ENCODE measurements at regions not wholly inside any gene's neighbourhood (a gene's known extent, or its start where the extent isn't known, plus 50 kb on each side); places are given as distances from the start of the nearest gene placed in this dataset.

DNA sequence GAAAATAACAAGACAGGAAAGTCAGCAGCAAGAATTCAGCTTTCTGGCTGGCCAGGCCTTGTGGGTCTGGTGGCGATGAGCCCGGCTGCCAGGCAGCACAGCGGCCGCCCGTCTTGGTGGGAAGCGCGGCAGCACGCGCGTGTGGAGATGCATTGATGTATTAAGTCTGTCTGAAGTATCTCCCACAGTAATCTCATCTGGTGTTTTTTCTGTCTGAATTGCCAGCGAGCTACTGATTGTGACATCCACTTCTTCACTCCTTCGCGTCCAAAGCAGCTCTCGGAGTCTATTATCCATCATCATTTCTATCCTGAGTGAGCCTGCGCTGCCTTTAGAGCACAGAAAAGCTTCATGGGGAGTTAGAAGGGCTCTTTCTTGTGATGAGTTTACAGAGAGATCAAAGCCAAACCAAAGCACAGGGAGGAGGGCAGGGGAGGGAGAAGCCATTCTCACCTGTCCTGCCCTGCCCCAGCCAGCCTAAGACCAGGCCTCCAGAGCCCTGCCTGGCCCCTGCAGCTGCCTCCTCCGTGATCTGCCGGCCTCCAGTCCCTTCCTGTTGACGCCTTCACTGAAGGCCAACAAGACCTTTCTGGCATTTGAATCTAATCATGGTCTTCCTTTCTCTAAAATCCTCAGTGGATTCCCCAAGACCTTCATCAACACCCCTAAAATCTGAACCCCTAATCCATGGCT is 1419.0 kb downstream of the TBC1D22A start (continued):
- TF ChIP-seq, protein P1, sequence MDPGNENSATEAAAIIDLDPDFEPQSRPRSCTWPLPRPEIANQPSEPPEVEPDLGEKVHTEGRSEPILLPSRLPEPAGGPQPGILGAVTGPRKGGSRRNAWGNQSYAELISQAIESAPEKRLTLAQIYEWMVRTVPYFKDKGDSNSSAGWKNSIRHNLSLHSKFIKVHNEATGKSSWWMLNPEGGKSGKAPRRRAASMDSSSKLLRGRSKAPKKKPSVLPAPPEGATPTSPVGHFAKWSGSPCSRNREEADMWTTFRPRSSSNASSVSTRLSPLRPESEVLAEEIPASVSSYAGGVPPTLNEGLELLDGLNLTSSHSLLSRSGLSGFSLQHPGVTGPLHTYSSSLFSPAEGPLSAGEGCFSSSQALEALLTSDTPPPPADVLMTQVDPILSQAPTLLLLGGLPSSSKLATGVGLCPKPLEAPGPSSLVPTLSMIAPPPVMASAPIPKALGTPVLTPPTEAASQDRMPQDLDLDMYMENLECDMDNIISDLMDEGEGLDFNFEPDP (CRISPR knock-in tag; conservative IDR thresholded peaks at IDR 0.05): no peak

DNA sequence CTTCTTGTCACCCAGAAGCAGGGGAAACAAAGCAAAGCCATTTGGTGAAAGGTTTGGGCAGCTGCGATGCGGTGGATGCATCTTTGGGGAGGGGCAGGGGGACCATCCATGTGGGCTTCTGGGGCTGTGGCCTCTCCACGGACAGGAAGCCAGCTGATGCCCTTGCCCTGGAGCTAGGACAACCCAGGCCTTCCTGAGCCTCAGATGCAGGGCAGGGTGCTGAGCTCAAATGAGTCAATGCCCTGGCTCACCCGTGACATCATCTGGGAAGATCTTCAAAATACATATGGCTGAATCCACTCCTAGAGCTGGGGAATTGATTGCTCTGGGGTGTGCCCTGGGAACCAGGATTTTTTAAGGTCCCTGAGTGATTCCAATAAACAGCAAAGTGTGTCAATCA is 1418.2 kb downstream of the TBC1D22A start:
- no peak for ATAC-seq
- Histone ChIP-seq H3K27ac (ENCODE audit: extremely low read length, insufficient read depth, low read length) (no peak overlapping the region), H3K27me3 (ENCODE audit: control insufficient read depth in 1 of 2, insufficient read depth in 2 of 2, low read length in 2 of 2) (peaks cover 7 to 8% of the 10 kb centered on the region in 2 experiments; a peak in 4 of 5 replicates), H3K79me2 (ENCODE audit: insufficient read depth, low read length) (no peaks in the 10 kb centered on the region), H4K20me1 (ENCODE audit: insufficient read depth, low read length) (no peaks in the 10 kb centered on the region), H3K4me2 (ENCODE audit: low read depth, low read length) (no peak overlapping the region), H3K36me3 (replicated peaks in 1 of 2; ENCODE audit: control insufficient read depth in 1 of 2, insufficient read depth in 2 of 2, low read length in 2 of 2) (no peaks in the 10 kb centered on the region), H3K9me3 (ENCODE audit: low read length) (no peaks in the 10 kb centered on the region), H2AFZ (ENCODE audit: low read length) (no peak overlapping the region), H3K4me1 (ENCODE audit: insufficient read depth, low read length) (no peaks in the 10 kb centered on the region), H3K9ac (ENCODE audit: insufficient read depth, low read depth, low read length) (no peak overlapping the region), H3K4me3 (replicated peaks in 1 of 3; ENCODE audit: insufficient read depth in 1 of 3, low read depth in 2 of 3, low read length in 3 of 3) (no peak overlapping the region)
- CTCF ChIA-PET (ENCODE audit: low intra/inter-chr PET ratio, low total read pairs): no interaction called here
- TF ChIP-seq RELA (CRISPR knock-in tag; IDR thresholded peaks at IDR 0.05): no peak
- TF ChIP-seq, protein P2, sequence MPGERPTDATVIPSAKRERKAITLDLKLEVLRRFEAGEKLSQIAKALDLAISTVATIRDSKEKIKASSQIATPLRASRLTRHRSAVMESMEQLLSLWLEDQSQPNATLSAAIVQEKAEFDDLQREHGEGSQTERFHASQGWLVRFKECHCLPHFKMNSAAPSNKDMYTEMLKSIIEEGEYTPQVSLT (CRISPR knock-in tag; IDR thresholded peaks at IDR 0.05; ENCODE audit: borderline replicate concordance, low read depth): no peak
- no peak for TF ChIP-seq ZFP82 (CRISPR knock-in tag; IDR thresholded peaks at IDR 0.05; ENCODE audit: borderline replicate concordance)
- TF ChIP-seq, protein P3, sequence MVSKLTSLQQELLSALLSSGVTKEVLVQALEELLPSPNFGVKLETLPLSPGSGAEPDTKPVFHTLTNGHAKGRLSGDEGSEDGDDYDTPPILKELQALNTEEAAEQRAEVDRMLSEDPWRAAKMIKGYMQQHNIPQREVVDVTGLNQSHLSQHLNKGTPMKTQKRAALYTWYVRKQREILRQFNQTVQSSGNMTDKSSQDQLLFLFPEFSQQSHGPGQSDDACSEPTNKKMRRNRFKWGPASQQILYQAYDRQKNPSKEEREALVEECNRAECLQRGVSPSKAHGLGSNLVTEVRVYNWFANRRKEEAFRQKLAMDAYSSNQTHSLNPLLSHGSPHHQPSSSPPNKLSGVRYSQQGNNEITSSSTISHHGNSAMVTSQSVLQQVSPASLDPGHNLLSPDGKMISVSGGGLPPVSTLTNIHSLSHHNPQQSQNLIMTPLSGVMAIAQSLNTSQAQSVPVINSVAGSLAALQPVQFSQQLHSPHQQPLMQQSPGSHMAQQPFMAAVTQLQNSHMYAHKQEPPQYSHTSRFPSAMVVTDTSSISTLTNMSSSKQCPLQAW (CRISPR knock-in tag; IDR thresholded peaks at IDR 0.05): no peak
- TF ChIP-seq ZNF768 (CRISPR knock-in tag; IDR thresholded peaks at IDR 0.05): no peak
- no peak for TF ChIP-seq LCORL (IDR thresholded peaks at IDR 0.05)
- no peak for TF ChIP-seq LCORL (CRISPR knock-in tag; IDR thresholded peaks at IDR 0.05)
- no peak for TF ChIP-seq ZNF180 (CRISPR knock-in tag; IDR thresholded peaks at IDR 0.05; ENCODE audit: borderline replicate concordance, low read depth)
- intact Hi-C loops (cut with micrococcal nuclease; ENCODE audit: unreplicated experiment): no loop called here
- no TSS peak for BruUV-seq (replicated peaks)
- POLR2A ChIA-PET: no interaction called here
- WGBS (ENCODE audit: low lambda C conversion rate): 0% methylated on average over 1 of the region's 4 CpGs
- in situ Hi-C loops (cut with HindIII; ENCODE audit: extremely low pct_ligation_motif_present, low pct_unique_long_range_greater_than_20kb): no loop called here
- FAIRE-seq: no peak
- no peak for DNase-seq (ENCODE audit: low spot score)

Measured in HepG2 (cell line).